ENCODE measurements at regions not wholly inside any gene's neighbourhood (a gene's known extent, or its start where the extent isn't known, plus 50 kb on each side); places are given as distances from the start of the nearest gene placed in this dataset.
"Not testable (repeated sequence)": the region's sequence is repeated elsewhere in the genome, so short reads cannot be mapped to it uniquely, and the experiment has no call there.

- DNase-seq (ENCODE audit: low spot score) = no peak
Measured at GRCh38 chr1:188599313-188599712, 1770.6 kb downstream of the PLA2G4A start.

DNA sequence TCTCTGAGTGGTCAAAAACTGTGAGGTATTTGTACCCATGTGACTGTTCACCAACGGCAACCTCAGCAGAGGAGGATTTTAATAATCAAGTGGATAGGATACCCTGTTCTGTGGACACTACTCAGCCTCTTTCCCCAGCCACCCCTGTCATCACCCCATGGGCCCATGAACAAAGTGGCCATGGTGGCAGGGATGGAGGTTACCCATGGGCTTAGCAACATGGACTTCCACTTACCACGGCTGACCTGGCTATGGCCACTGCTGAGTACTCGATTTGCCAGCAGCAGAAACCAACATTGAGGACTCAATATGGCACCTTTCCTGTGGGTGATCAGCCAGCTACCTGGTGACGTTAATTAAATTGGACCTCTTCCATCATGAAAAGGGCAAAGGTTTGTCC is 1782.7 kb downstream of the PLA2G4A start:
- no peak for DNase-seq (ENCODE audit: low spot score)

GRCh38 chr1:188615321-188615720 is 1786.6 kb downstream of the PLA2G4A start:
- no peak for DNase-seq (ENCODE audit: low spot score)

DNA sequence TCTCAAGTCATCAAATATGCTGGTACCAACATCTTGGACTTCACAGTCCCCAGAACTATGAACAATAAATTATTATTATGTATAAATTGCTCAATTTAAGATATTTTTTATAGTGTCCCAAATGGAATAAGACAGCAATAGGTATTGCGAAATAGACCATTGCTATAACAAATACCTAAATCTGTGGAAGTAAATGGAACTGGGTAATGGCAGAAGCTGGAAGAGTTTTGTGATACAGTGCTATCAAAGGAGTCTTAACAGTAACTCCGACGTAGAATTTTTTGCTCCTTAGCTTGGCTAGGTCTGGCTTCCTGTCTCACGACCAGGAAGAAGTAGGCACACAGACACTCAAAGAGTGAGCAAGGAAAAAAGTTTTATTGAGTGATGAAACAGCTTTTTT is 1791.5 kb downstream of the PLA2G4A start:
- DNase-seq (ENCODE audit: low spot score) = no peak

- DNase-seq (ENCODE audit: low spot score) = no peak
Measured at GRCh38 chr1:188641566-188642211, 1812.9 kb downstream of the PLA2G4A start.

DNA sequence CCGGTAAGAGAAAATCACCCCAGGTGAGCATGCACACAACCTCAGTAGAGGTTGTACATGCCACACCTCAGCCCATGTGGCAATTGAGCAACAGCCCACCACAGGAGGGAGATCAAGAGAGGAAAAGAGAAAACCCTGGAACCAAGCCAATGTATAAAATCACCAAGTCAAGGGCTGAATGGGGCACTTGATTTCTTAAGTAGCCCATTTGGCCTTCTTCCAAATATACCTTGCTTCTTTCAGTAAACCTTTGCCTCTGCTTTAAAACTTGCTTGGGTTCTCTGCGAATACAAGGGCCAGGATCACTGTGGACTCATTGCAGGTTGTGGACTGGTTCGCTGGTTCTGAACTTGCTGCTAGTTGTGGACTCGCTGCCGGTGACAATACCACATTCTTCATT is 1814.0 kb downstream of the PLA2G4A start:
- DNase-seq (ENCODE audit: low spot score) = no peak

DNA sequence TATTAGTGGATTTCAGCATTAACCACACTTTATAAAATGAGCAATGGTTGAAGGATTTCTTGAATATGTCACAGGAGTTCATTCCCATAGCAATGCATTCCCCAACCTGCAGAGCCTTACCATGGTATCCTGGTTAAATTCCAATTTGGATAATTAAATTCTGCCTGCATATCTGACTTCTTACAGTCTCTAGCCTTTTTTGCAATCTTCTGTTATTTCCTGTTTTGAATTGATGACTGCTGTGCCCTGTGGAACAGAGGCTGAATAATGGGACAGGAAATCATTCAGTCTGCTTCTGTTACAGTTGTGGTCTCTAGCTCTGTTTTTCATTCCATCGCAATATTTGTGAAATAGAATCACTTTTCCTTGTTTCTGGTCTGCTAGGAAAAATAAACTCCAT is 1823.9 kb downstream of the PLA2G4A start:
- no peak for DNase-seq (ENCODE audit: low spot score)

GRCh38 chr1:188655966-188656365 is 1821.7 kb downstream of the BRINP3 start:
- not testable (repeated sequence) for DNase-seq (ENCODE audit: low spot score)

- no peak for DNase-seq (ENCODE audit: low spot score)
Measured at GRCh38 chr1:188660572-188660971, 1817.1 kb downstream of the BRINP3 start.

GRCh38 chr1:188665477-188665876 is 1812.2 kb downstream of the BRINP3 start:
- DNase-seq (ENCODE audit: low spot score) = no peak

- no peak for DNase-seq (ENCODE audit: low spot score)
Measured at GRCh38 chr1:188668083-188668482, 1809.6 kb downstream of the BRINP3 start.

DNA sequence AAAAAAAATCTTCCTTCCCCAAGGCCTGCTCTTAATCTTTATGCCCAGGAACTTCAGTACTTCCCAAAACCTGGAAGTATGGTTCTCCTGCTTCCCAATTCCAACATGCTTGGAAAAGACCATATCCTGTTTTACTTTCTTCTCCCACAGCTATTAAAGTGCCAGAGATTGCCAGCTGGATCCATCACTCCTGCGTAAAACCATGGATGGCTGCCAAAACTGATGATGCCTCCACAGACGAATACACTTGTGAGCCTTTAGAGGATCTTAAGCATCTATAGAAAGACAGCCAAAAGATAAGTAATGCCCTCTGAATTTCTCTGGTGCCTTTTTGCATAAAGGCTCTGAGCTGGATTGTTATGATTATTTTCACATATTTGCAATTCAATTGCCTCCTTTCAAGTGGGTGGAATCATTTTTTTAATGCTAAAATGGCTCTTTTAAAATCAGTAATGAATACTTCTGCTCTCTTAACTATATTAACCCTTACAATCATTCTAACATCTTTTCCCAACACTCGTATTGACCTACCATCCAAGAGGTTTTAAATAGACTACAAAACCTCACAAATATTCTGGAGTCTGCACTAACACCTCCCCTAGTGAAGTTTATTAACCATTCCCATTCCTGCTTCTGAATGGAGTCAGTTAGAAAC is 1807.8 kb downstream of the BRINP3 start:
- DNase-seq (ENCODE audit: low spot score) = no peak

DNA sequence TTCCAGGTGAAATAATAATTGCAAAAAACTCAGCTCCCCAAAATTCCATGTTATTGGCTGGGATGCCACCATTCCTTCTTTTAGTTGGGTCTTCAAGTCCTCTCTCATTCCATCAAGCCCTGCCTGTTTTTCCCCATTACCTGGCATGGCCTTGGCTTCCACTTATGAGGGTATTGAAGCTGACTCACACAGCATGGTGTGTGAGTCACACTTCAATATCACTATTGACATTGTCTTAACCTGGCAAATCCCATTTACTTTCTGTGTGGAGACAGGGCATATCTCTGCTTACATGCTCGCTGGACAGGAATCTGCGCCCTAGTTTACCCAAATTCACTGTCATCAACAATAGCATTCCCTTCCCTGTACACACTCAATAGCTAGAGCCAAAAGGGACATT is 1806.8 kb downstream of the BRINP3 start:
- no peak for DNase-seq (ENCODE audit: low spot score)

DNA sequence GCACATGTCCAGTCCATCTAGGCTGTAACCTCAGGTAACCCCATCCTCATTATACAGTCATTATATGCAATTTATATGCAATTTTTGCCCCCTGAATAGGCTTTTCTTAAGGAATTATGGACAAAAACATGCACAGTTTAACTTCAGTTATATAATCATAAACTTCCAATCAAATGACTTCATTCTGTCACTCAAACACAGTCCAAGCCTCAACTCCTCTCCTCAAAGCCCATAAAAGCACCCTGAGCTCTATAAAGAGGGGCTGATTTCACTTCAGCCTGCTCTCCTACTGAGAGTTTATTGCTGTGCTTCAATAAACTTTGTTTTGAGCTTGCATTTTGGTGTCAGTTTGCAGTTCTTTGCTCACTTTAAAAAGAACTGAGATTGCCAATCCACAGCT is 1805.5 kb downstream of the BRINP3 start:
- DNase-seq (ENCODE audit: low spot score) = no peak

DNA sequence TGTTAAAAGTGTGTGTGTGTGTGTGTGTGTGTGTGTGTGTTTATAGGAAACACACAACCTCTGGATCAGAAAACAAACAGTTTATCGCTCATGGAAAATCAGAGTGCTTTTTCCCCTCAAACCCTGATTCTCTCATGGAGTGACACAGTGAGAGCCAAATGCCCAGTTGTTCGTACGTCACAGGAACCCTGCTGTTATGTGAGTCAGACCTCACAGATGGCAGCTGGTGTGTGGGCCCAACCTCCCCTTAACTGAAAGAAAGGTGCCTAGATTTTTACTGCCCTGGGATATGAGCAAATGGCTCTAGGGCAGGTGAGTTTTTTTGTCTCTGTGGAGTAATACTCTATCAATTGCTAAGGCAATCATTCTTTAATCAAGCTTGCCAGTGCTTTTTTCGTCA is 1788.1 kb downstream of the BRINP3 start:
- no peak for DNase-seq (ENCODE audit: low spot score)

GRCh38 chr1:188700116-188700515 is 1777.5 kb downstream of the BRINP3 start:
- DNase-seq (ENCODE audit: low spot score) = no peak

DNA sequence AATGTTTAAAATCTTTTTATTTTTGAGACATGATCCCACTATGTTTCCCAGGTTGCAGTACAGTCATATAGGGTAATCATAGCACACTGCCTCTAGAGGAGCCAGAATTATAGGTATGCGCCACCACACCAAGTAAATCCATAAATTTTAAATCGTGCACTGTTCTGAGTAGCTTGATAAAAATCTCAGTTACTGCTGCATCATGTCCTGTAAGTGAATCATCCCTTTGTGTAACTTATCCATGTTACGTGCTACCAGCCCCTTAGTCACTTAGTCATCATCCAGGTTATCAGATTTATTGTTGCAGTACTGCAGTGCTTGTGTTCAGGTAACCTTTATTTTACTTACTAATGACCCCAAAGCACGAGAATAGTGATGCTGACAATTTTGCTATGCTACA is 1770.9 kb downstream of the BRINP3 start:
- DNase-seq (ENCODE audit: low spot score) = no peak

- no peak for DNase-seq (ENCODE audit: low spot score)
Measured at GRCh38 chr1:188708795-188709535, 1768.7 kb downstream of the BRINP3 start.

DNA sequence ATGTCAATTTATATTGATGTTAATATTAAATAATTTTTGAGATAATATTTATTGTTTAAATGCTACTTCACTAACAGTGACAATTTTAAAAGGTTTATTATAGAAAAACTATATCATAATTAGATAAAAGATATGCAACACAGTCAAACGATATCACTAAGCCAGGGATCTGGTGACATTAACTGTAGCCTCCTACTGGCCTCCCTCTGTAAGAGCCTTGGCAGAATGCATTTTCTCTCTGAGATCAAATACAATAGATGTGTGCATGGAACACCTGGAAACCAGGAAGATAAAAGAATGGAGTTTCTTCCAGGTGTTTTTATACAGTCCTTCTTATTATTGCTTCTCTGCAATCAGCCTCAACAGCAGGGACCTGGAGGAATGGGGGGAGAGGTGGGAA is 1762.1 kb downstream of the BRINP3 start:
- no peak for DNase-seq (ENCODE audit: low spot score)

DNA sequence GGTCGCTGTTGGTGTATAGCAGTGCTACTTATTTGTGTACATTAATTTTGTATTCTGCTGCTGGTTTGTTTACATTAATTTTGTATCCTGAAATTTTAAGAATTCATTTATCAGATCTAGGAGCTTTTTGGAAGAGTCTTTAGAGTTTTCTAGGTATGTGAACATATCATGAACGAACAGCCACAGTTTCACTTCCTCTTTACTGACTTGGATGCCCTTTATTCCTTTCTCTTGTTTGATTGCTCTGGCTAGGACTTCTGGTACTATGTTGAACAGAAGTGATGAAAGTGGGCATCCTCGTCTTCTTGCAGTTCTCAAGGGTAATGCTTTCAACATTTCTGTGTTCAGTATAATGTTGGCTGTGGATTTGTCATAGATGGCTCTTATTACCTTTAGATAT is 1757.9 kb downstream of the BRINP3 start:
- DNase-seq (ENCODE audit: low spot score) = no peak

- DNase-seq (ENCODE audit: low spot score) = no peak
Measured at GRCh38 chr1:188723332-188724020, 1754.2 kb downstream of the BRINP3 start.

DNA sequence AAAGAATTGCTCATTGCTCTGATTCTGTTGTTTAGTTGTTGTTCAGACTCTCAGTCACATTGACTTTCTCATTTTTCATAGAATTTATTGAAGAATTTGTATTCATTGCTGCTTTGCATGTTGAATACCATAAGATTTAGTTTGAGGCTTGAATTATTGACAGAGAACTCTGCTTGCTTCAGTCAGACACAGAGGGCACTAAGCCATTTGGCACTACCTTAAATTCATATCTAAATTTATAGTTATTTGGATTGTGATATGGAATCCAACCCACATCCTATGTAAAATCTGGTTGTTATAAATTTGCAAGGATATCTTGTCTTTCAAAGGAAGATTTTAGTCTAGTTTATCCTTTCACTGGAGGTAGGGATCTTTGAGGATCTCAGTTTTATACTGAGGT is 1748.6 kb downstream of the BRINP3 start:
- DNase-seq (ENCODE audit: low spot score) = no peak

DNA sequence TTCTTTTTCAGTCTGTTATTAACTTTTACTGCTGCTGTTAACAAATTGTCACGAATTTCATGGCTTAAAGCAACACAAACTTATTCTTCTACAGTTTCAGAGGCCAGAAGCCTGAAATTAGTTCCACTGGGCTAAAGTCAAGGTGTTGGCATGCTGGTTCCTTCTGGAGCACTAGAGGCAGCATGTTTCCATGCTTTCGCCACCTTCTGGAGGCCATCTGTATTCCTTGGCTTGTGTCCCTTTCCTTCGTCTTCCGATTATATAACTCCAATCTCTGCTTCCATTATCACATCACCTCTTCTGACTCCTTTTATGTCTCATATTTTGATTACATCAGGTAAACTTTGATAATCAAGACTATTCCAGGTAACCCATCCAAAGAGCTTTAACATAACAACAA is 1742.1 kb downstream of the BRINP3 start:
- DNase-seq (ENCODE audit: low spot score) = no peak

All from AG20443 (cell line).